ENCODE measurements at regions not wholly inside any gene's neighbourhood (a gene's known extent, or its start where the extent isn't known, plus 50 kb on each side); places are given as distances from the start of the nearest gene placed in this dataset.

GRCh38 chr14:82710267-82710841 is 1176.7 kb upstream of the SEL1L start:
- H3K4me3 ChIP-seq = no peak overlapping the region
- no peak overlapping the region for H3K27ac ChIP-seq (ENCODE audit: low read depth in 1 of 2, low read length in 1 of 2)
- 33 to 41% methylated on average over 4 of the region's 4 CpGs for WGBS, 2 donors
- H3K9me3 ChIP-seq (ENCODE audit: control insufficient read depth in 4 of 4, insufficient read depth in 3 of 4, low read length in 3 of 4) = peaks cover 0 to 6% (median 0%) of the 10 kb centered on the region in 4 donors
- H3K36me3 ChIP-seq (ENCODE audit: control insufficient read depth in 4 of 4, insufficient read depth in 4 of 4, low read length in 4 of 4) = no peaks in the 10 kb centered on the region
- peaks cover 0 to 4% (median 0%) of the 10 kb centered on the region in 5 donors for H3K4me1 ChIP-seq (ENCODE audit: control insufficient read depth in 5 of 5, insufficient read depth in 5 of 5, low read length in 5 of 5)
- DNase-seq (peak; percentile 41 to 69 (median 45)), ATAC-seq (ENCODE audit: insufficient read depth, low FRiP score) (peak; percentile 72)
- TF ChIP-seq CTCF (IDR thresholded peaks at IDR 0.05; ENCODE audit: control extremely low read depth, extremely low read depth) = peak; percentile 47
- H3K27me3 ChIP-seq (ENCODE audit: control insufficient read depth in 3 of 3, insufficient read depth in 3 of 3, low read length in 2 of 3) = no peaks in the 10 kb centered on the region
- H3K9ac ChIP-seq (ENCODE audit: insufficient read depth in 1 of 2, low read length in 2 of 2) = no peak overlapping the region

GRCh38 chr14:82719617-82720016 is 1186.0 kb upstream of the SEL1L start:
- no peak overlapping the region for H3K27ac ChIP-seq (ENCODE audit: low read depth in 1 of 2, low read length in 1 of 2)
- no peak for ATAC-seq (ENCODE audit: insufficient read depth, low FRiP score)
- 63 to 68% methylated on average over 4 of the region's 4 CpGs for WGBS, 2 donors

GRCh38 chr14:82720431-82720830 is 1186.8 kb upstream of the SEL1L start:
- Histone ChIP-seq H3K27ac (ENCODE audit: low read depth in 1 of 2, low read length in 1 of 2) (no peak overlapping the region), H3K4me3 (no peak overlapping the region), H3K27me3 (ENCODE audit: control insufficient read depth in 3 of 3, insufficient read depth in 3 of 3, low read length in 2 of 3) (no peaks in the 10 kb centered on the region), H3K36me3 (ENCODE audit: control insufficient read depth in 4 of 4, insufficient read depth in 4 of 4, low read length in 4 of 4) (no peaks in the 10 kb centered on the region), H3K4me1 (ENCODE audit: control insufficient read depth in 5 of 5, insufficient read depth in 5 of 5, low read length in 5 of 5) (peaks cover 0 to 9% (median 3%) of the 10 kb centered on the region in 5 donors), H3K9ac (ENCODE audit: insufficient read depth in 1 of 2, low read length in 2 of 2) (no peak overlapping the region), H3K9me3 (ENCODE audit: control insufficient read depth in 4 of 4, insufficient read depth in 3 of 4, low read length in 3 of 4) (peaks cover 0 to 4% (median 0%) of the 10 kb centered on the region in 4 donors)
- no peak for TF ChIP-seq CTCF (IDR thresholded peaks at IDR 0.05; ENCODE audit: control extremely low read depth, extremely low read depth)
- ATAC-seq (ENCODE audit: insufficient read depth, low FRiP score) (no peak), DNase-seq (no peak)
- WGBS, 2 donors = 73 to 88% methylated on average over 3 of the region's 3 CpGs

More at GRCh38 chr14:82719617-82720016, 1186.0 kb upstream of the SEL1L start:
- peak in 1 of 3 donors; percentile 22 for DNase-seq
- no peak overlapping the region for H3K9ac ChIP-seq (ENCODE audit: insufficient read depth in 1 of 2, low read length in 2 of 2)
- no peaks in the 10 kb centered on the region for H3K27me3 ChIP-seq (ENCODE audit: control insufficient read depth in 3 of 3, insufficient read depth in 3 of 3, low read length in 2 of 3)
- H3K4me3 ChIP-seq = no peak overlapping the region
- no peaks in the 10 kb centered on the region for H3K9me3 ChIP-seq (ENCODE audit: control insufficient read depth in 4 of 4, insufficient read depth in 3 of 4, low read length in 3 of 4)
- H3K4me1 ChIP-seq (ENCODE audit: control insufficient read depth in 5 of 5, insufficient read depth in 5 of 5, low read length in 5 of 5) = peaks cover 0 to 4% (median 0%) of the 10 kb centered on the region in 5 donors
- no peak for TF ChIP-seq CTCF (IDR thresholded peaks at IDR 0.05; ENCODE audit: control extremely low read depth, extremely low read depth)
- no peaks in the 10 kb centered on the region for H3K36me3 ChIP-seq (ENCODE audit: control insufficient read depth in 4 of 4, insufficient read depth in 4 of 4, low read length in 4 of 4)

GRCh38 chr14:82720946-82721345 is 1187.3 kb upstream of the SEL1L start:
- Histone ChIP-seq H3K9me3 (ENCODE audit: control insufficient read depth in 4 of 4, insufficient read depth in 3 of 4, low read length in 3 of 4) (peaks cover 0 to 4% (median 0%) of the 10 kb centered on the region in 4 donors), H3K9ac (ENCODE audit: insufficient read depth in 1 of 2, low read length in 2 of 2) (no peak overlapping the region), H3K27ac (ENCODE audit: low read depth in 1 of 2, low read length in 1 of 2) (no peak overlapping the region), H3K4me3 (no peak overlapping the region), H3K36me3 (ENCODE audit: control insufficient read depth in 4 of 4, insufficient read depth in 4 of 4, low read length in 4 of 4) (no peaks in the 10 kb centered on the region), H3K27me3 (ENCODE audit: control insufficient read depth in 3 of 3, insufficient read depth in 3 of 3, low read length in 2 of 3) (no peaks in the 10 kb centered on the region), H3K4me1 (ENCODE audit: control insufficient read depth in 5 of 5, insufficient read depth in 5 of 5, low read length in 5 of 5) (peaks cover 0 to 9% (median 3%) of the 10 kb centered on the region in 5 donors)
- 53 to 72% methylated on average over 5 of the region's 5 CpGs for WGBS, 2 donors
- no peak for ATAC-seq (ENCODE audit: insufficient read depth, low FRiP score)
- TF ChIP-seq CTCF (IDR thresholded peaks at IDR 0.05; ENCODE audit: control extremely low read depth, extremely low read depth) = no peak
- DNase-seq = no peak
